ENCODE measurements at regions not wholly inside any gene's neighbourhood (a gene's known extent, or its start where the extent isn't known, plus 50 kb on each side); places are given as distances from the start of the nearest gene placed in this dataset.

DNA sequence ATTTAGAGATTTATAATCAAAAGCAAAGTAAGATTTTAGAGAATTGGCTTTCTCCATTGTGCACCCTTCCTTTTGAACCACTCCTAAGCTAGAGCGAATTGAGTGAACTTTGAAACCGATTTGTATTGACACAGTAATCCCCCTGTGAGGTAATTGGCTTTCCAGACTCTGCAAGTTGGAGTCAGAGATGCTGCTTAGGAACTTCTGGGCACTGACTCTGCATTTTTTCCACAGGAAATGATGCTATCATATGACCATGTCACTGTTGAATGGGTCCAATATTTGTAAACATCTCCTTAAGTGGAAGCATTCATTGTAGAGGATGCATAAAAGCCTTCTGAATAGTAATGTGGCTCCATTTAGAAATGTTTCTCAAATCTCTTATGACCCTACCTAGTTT is 394.4 kb upstream of the ZNF608 start:
- DNase-seq, result no peak
- WGBS, 4 donors, result 68 to 91% (median 81%) methylated on average over 2 of the region's 2 CpGs
- intact Hi-C loops (cut with DNase I), result no loop called here
- H3K36me3 ChIP-seq (replicated peaks in 1 of 2), result no peaks in the 10 kb centered on the region
- TF ChIP-seq POLR2A (IDR thresholded peaks at IDR 0.05), result no peak
- TF ChIP-seq, protein P1, sequence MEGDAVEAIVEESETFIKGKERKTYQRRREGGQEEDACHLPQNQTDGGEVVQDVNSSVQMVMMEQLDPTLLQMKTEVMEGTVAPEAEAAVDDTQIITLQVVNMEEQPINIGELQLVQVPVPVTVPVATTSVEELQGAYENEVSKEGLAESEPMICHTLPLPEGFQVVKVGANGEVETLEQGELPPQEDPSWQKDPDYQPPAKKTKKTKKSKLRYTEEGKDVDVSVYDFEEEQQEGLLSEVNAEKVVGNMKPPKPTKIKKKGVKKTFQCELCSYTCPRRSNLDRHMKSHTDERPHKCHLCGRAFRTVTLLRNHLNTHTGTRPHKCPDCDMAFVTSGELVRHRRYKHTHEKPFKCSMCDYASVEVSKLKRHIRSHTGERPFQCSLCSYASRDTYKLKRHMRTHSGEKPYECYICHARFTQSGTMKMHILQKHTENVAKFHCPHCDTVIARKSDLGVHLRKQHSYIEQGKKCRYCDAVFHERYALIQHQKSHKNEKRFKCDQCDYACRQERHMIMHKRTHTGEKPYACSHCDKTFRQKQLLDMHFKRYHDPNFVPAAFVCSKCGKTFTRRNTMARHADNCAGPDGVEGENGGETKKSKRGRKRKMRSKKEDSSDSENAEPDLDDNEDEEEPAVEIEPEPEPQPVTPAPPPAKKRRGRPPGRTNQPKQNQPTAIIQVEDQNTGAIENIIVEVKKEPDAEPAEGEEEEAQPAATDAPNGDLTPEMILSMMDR (IDR thresholded peaks at IDR 0.05), result no peak
- H3K4me3 ChIP-seq, result no peak overlapping the region
- no peaks in the 10 kb centered on the region for H3K9me3 ChIP-seq (replicated peaks in 1 of 3)
- H3K27ac ChIP-seq, result no peak overlapping the region
- no peaks in the 10 kb centered on the region for H3K27me3 ChIP-seq
- H3K4me1 ChIP-seq (replicated peaks in 1 of 2), result no peaks in the 10 kb centered on the region

DNA sequence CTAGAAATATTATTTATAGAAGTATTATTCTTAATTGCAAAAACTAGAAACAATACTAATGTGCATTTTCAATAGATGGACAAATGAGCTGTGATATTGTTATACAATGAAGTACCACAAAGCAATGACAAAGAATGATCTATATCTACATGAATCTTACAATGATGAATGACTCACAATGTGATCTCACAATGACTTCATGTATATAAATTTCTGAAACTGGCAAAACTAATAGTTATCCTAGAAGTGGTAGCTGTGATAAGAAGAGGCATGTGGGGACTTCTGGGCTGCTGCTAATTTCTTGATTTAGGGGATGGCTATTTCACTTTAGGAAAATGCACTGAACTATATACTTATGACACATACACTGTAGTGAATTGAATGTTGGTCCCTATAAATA is 396.0 kb upstream of the ZNF608 start:
- intact Hi-C loops (cut with DNase I), result no loop called here
- H3K9me3 ChIP-seq (replicated peaks in 1 of 3), result no peaks in the 10 kb centered on the region
- no peaks in the 10 kb centered on the region for H3K4me1 ChIP-seq (replicated peaks in 1 of 2)
- no peaks in the 10 kb centered on the region for H3K36me3 ChIP-seq (replicated peaks in 1 of 2)
- no peak for TF ChIP-seq POLR2A (IDR thresholded peaks at IDR 0.05)
- TF ChIP-seq, protein P1 (IDR thresholded peaks at IDR 0.05), result no peak
- no peak for DNase-seq
- H3K4me3 ChIP-seq, result no peak overlapping the region
- H3K27me3 ChIP-seq, result no peaks in the 10 kb centered on the region
- H3K27ac ChIP-seq, result no peak overlapping the region

DNA sequence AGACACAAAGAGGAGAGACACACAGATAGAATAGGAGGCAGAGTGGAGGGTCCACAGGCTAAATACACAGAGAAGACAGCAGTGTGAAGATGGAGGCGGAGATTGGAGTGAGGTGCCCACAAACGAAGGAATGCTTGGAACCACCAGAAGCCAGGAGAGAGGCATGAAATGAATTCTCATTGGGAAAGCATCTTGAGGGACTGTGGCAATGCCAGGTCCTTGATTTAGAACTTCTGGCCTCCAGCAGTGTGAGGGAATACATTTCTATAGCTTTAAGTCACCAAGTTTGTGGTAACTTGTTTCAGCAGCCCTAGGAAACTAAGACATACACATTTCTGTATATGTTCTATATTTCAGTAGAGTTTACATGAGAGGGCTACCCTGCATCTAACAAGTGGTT is 396.6 kb upstream of the ZNF608 start:
- H3K36me3 ChIP-seq (replicated peaks in 1 of 2), result no peaks in the 10 kb centered on the region
- no peaks in the 10 kb centered on the region for H3K27me3 ChIP-seq
- 84 to 94% (median 85%) methylated on average over 2 of the region's 2 CpGs for WGBS, 4 donors
- no peak for DNase-seq
- H3K4me3 ChIP-seq, result no peak overlapping the region
- H3K9me3 ChIP-seq (replicated peaks in 1 of 3), result no peaks in the 10 kb centered on the region
- H3K27ac ChIP-seq, result no peak overlapping the region
- no peaks in the 10 kb centered on the region for H3K4me1 ChIP-seq (replicated peaks in 1 of 2)
- intact Hi-C loops (cut with DNase I), result no loop called here
- TF ChIP-seq, protein P1 (IDR thresholded peaks at IDR 0.05), result no peak
- no peak for TF ChIP-seq POLR2A (IDR thresholded peaks at IDR 0.05)

DNA sequence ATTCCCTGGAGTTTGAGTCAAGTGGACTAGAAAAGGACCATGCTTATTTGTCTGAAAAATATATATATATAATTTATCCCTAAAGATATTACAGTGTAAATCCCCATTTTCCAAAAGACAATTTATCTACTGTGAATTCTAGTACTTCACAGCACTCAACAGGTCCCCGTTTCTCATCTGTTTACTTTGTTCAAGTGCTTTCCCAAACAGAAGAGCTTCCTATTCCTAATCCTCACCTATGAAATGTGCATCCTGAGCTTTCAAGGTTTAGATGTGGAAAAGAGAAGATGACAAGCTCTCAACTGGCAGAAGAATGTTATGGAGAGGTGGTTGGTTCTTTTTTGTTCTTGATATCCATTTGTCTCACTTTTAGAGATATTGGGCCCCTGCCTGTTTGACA is 401.6 kb upstream of the ZNF608 start:
- 88 to 95% (median 94%) methylated on average over 1 of the region's 1 CpG for WGBS, 4 donors
- TF ChIP-seq, protein P1 (IDR thresholded peaks at IDR 0.05), result no peak
- TF ChIP-seq POLR2A (IDR thresholded peaks at IDR 0.05), result no peak
- Histone ChIP-seq H3K27ac (no peak overlapping the region), H3K27me3 (no peaks in the 10 kb centered on the region), H3K9me3 (replicated peaks in 1 of 3) (no peaks in the 10 kb centered on the region), H3K4me1 (replicated peaks in 1 of 2) (no peaks in the 10 kb centered on the region), H3K36me3 (replicated peaks in 1 of 2) (no peaks in the 10 kb centered on the region), H3K4me3 (no peak overlapping the region)
- no peak for DNase-seq
- intact Hi-C loops (cut with DNase I), result no loop called here
